ENCODE measurements at regions not wholly inside any gene's neighbourhood (a gene's known extent, or its start where the extent isn't known, plus 50 kb on each side); places are given as distances from the start of the nearest gene placed in this dataset.

- Histone ChIP-seq H3K4me3 (no peak overlapping the region), H3K4me1 (ENCODE audit: control insufficient read depth in 5 of 5, insufficient read depth in 5 of 5, low read length in 5 of 5) (no peaks in the 10 kb centered on the region), H3K27ac (ENCODE audit: low read depth in 1 of 2, low read length in 1 of 2) (no peak overlapping the region), H3K27me3 (ENCODE audit: control insufficient read depth in 3 of 3, insufficient read depth in 3 of 3, low read length in 2 of 3) (peaks cover 0 to 2% (median 0%) of the 10 kb centered on the region in 3 donors), H3K36me3 (ENCODE audit: control insufficient read depth in 4 of 4, insufficient read depth in 4 of 4, low read length in 4 of 4) (no peaks in the 10 kb centered on the region), H3K9me3 (ENCODE audit: control insufficient read depth in 4 of 4, insufficient read depth in 3 of 4, low read length in 3 of 4) (peaks cover 0 to 2% (median 0%) of the 10 kb centered on the region in 4 donors), H3K9ac (ENCODE audit: insufficient read depth in 1 of 2, low read length in 2 of 2) (no peak overlapping the region)
- ATAC-seq (ENCODE audit: insufficient read depth, low FRiP score) (no peak), DNase-seq (no peak)
- WGBS, 2 donors = 74 to 80% methylated on average over 2 of the region's 2 CpGs
- TF ChIP-seq CTCF (IDR thresholded peaks at IDR 0.05; ENCODE audit: control extremely low read depth, extremely low read depth) = no peak
These were observed 82.5 kb upstream of the SEM1 start for GRCh38 chr7:96792115-96792514.

- 92 to 93% methylated on average over 2 of the region's 2 CpGs for WGBS, 2 donors
These were observed 84.4 kb upstream of the SEM1 start for GRCh38 chr7:96794063-96794462.

GRCh38 chr7:96800122-96800521 lies 90.5 kb upstream of the SEM1 start:
- 83 to 92% methylated on average over 3 of the region's 3 CpGs for WGBS, 2 donors
- ATAC-seq (ENCODE audit: insufficient read depth, low FRiP score) (no peak), DNase-seq (no peak)
- Histone ChIP-seq H3K4me1 (ENCODE audit: control insufficient read depth in 5 of 5, insufficient read depth in 5 of 5, low read length in 5 of 5) (no peaks in the 10 kb centered on the region), H3K9ac (ENCODE audit: insufficient read depth in 1 of 2, low read length in 2 of 2) (no peak overlapping the region), H3K27ac (ENCODE audit: low read depth in 1 of 2, low read length in 1 of 2) (no peak overlapping the region), H3K4me3 (no peak overlapping the region), H3K9me3 (ENCODE audit: control insufficient read depth in 4 of 4, insufficient read depth in 3 of 4, low read length in 3 of 4) (no peaks in the 10 kb centered on the region), H3K36me3 (ENCODE audit: control insufficient read depth in 4 of 4, insufficient read depth in 4 of 4, low read length in 4 of 4) (no peaks in the 10 kb centered on the region), H3K27me3 (ENCODE audit: control insufficient read depth in 3 of 3, insufficient read depth in 3 of 3, low read length in 2 of 3) (no peaks in the 10 kb centered on the region)
- TF ChIP-seq CTCF (IDR thresholded peaks at IDR 0.05; ENCODE audit: control extremely low read depth, extremely low read depth) = no peak

More at GRCh38 chr7:96794063-96794462, 84.4 kb upstream of the SEM1 start:
- DNase-seq (no peak), ATAC-seq (ENCODE audit: insufficient read depth, low FRiP score) (no peak)
- Histone ChIP-seq H3K9me3 (ENCODE audit: control insufficient read depth in 4 of 4, insufficient read depth in 3 of 4, low read length in 3 of 4) (peaks cover 0 to 2% (median 0%) of the 10 kb centered on the region in 4 donors), H3K4me1 (ENCODE audit: control insufficient read depth in 5 of 5, insufficient read depth in 5 of 5, low read length in 5 of 5) (no peaks in the 10 kb centered on the region), H3K9ac (ENCODE audit: insufficient read depth in 1 of 2, low read length in 2 of 2) (no peak overlapping the region), H3K36me3 (ENCODE audit: control insufficient read depth in 4 of 4, insufficient read depth in 4 of 4, low read length in 4 of 4) (no peaks in the 10 kb centered on the region), H3K27me3 (ENCODE audit: control insufficient read depth in 3 of 3, insufficient read depth in 3 of 3, low read length in 2 of 3) (peaks cover 0 to 2% (median 0%) of the 10 kb centered on the region in 3 donors), H3K4me3 (no peak overlapping the region), H3K27ac (ENCODE audit: low read depth in 1 of 2, low read length in 1 of 2) (no peak overlapping the region)
- TF ChIP-seq CTCF (IDR thresholded peaks at IDR 0.05; ENCODE audit: control extremely low read depth, extremely low read depth) = no peak

GRCh38 chr7:96800824-96801223 lies 91.2 kb upstream of the SEM1 start:
- no peak overlapping the region for H3K27ac ChIP-seq (ENCODE audit: low read depth in 1 of 2, low read length in 1 of 2)
- no peaks in the 10 kb centered on the region for H3K36me3 ChIP-seq (ENCODE audit: control insufficient read depth in 4 of 4, insufficient read depth in 4 of 4, low read length in 4 of 4)
- TF ChIP-seq CTCF (IDR thresholded peaks at IDR 0.05; ENCODE audit: control extremely low read depth, extremely low read depth) = no peak
- H3K4me1 ChIP-seq (ENCODE audit: control insufficient read depth in 5 of 5, insufficient read depth in 5 of 5, low read length in 5 of 5) = no peaks in the 10 kb centered on the region
- no peak overlapping the region for H3K4me3 ChIP-seq
- H3K9ac ChIP-seq (ENCODE audit: insufficient read depth in 1 of 2, low read length in 2 of 2) = no peak overlapping the region
- no peaks in the 10 kb centered on the region for H3K9me3 ChIP-seq (ENCODE audit: control insufficient read depth in 4 of 4, insufficient read depth in 3 of 4, low read length in 3 of 4)
- ATAC-seq (ENCODE audit: insufficient read depth, low FRiP score) (no peak), DNase-seq (no peak)
- H3K27me3 ChIP-seq (ENCODE audit: control insufficient read depth in 3 of 3, insufficient read depth in 3 of 3, low read length in 2 of 3) = no peaks in the 10 kb centered on the region
- WGBS, 2 donors = 45 to 59% methylated on average over 2 of the region's 2 CpGs

Data from lung (tissue), 11 donors.